ENCODE measurements at regions not wholly inside any gene's neighbourhood (a gene's known extent, or its start where the extent isn't known, plus 50 kb on each side); places are given as distances from the start of the nearest gene placed in this dataset.

DNA sequence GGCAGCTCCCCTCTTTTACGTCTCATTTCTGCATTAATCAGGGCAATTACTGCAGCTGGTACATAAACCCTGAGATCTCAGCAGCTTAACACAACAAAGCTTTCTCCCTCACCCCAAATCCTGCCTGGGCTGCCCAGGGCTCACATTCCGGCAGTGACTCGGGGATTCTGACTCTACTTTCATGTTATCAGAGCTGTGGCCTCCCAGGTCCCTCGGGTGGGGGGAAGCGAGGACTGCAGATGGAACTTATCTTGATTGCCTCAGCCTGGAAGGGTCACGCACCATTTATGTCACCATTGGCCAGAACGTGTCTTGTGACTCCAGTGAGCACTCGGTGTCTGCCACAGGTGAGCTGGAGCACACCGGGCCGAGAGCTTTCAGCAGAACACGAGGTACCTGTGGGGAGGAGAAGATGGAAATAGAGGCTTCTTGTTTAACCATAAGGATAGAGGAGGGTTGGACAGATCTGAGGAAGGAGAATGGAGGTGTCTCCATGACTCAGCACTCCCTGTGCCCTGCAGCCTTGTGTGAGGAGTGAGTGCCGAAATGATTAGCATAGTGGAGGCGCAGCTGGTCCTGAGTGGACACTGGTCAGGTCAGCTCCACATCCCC is 88.5 kb upstream of the EXOC2 start:
- TF ChIP-seq POLR2A (IDR thresholded peaks at IDR 0.05; ENCODE audit: low read depth, low read length) (no peak), POLR2AphosphoS5 (IDR thresholded peaks at IDR 0.05; ENCODE audit: low read depth, low read length) (no peak), PAX5 (IDR thresholded peaks at IDR 0.05; ENCODE audit: insufficient read depth, low read length, severe bottlenecking) (no peak), TAF1 (IDR thresholded peaks at IDR 0.05; ENCODE audit: low read depth, low read length) (no peak), SPI1 (IDR thresholded peaks at IDR 0.05; ENCODE audit: low read depth, low read length) (no peak), POU2F2 (IDR thresholded peaks at IDR 0.05; ENCODE audit: low read depth, low read length) (no peak)
